ENCODE measurements at regions not wholly inside any gene's neighbourhood (a gene's known extent, or its start where the extent isn't known, plus 50 kb on each side); places are given as distances from the start of the nearest gene placed in this dataset.

GRCh38 chr4:14152834-14153519 is 525.5 kb upstream of the BOD1L1 start:
- Mint-ChIP-seq H3K4me3 (no peak overlapping the region), H3K9me3 (no peaks in the 10 kb centered on the region), H3K36me3 (ENCODE audit: low read depth) (no peaks in the 10 kb centered on the region), H3K27me3 (ENCODE audit: insufficient read depth) (no peaks in the 10 kb centered on the region), H3K27ac (no peak overlapping the region), H3K4me1 (peaks cover 20% of the 10 kb centered on the region)
- Histone ChIP-seq H3K27ac (ENCODE audit: low read depth, low read length) (no peak overlapping the region), H3K4me3 (ENCODE audit: low read length) (no peak overlapping the region), H3K4me1 (ENCODE audit: control insufficient read depth, insufficient read depth, low read length) (no peaks in the 10 kb centered on the region), H3K27me3 (ENCODE audit: control insufficient read depth, insufficient read depth, low read length, poor library complexity, severe bottlenecking) (no peaks in the 10 kb centered on the region), H3K9me3 (ENCODE audit: control insufficient read depth, low read length) (no peaks in the 10 kb centered on the region), H3K9ac (ENCODE audit: extremely low read depth, low read length, poor library complexity, severe bottlenecking) (no peak overlapping the region), H3K36me3 (ENCODE audit: control insufficient read depth, insufficient read depth, low read length) (no peaks in the 10 kb centered on the region)
- no peak for TF ChIP-seq CTCF (conservative IDR thresholded peaks at IDR 0.05)
- 91 to 94% methylated on average over 2 to 4 of the region's 4 CpGs for WGBS, 2 experiments (ENCODE audit: insufficient coverage in 1 of 2, insufficient read length in 1 of 2)
- DNase-seq = no peak

GRCh38 chr4:14155803-14156202 is 528.3 kb upstream of the BOD1L1 start:
- no peak overlapping the region for H3K27ac Mint-ChIP-seq

GRCh38 chr4:14157262-14157661 is 529.7 kb upstream of the BOD1L1 start:
- Mint-ChIP-seq H3K36me3 (ENCODE audit: low read depth) (no peaks in the 10 kb centered on the region), H3K4me3 (no peak overlapping the region), H3K4me1 (peaks cover 10% of the 10 kb centered on the region), H3K27ac (no peak overlapping the region), H3K27me3 (ENCODE audit: insufficient read depth) (no peaks in the 10 kb centered on the region), H3K9me3 (no peaks in the 10 kb centered on the region)
- no peak for TF ChIP-seq CTCF (conservative IDR thresholded peaks at IDR 0.05)
- H3K36me3 ChIP-seq (ENCODE audit: control insufficient read depth, insufficient read depth, low read length) = no peaks in the 10 kb centered on the region
- H3K27ac ChIP-seq (ENCODE audit: low read depth, low read length) = no peak overlapping the region
- DNase-seq = no peak
- H3K4me1 ChIP-seq (ENCODE audit: control insufficient read depth, insufficient read depth, low read length) = no peaks in the 10 kb centered on the region
- H3K4me3 ChIP-seq (ENCODE audit: low read length) = no peak overlapping the region
- H3K9me3 ChIP-seq (ENCODE audit: control insufficient read depth, low read length) = no peaks in the 10 kb centered on the region
- no peaks in the 10 kb centered on the region for H3K27me3 ChIP-seq (ENCODE audit: control insufficient read depth, insufficient read depth, low read length, poor library complexity, severe bottlenecking)
- WGBS, 2 experiments (ENCODE audit: insufficient coverage in 1 of 2, insufficient read length in 1 of 2) = 93 to 100% methylated on average over 1 of the region's 2 CpGs
- no peak overlapping the region for H3K9ac ChIP-seq (ENCODE audit: extremely low read depth, low read length, poor library complexity, severe bottlenecking)

More at GRCh38 chr4:14155803-14156202, 528.3 kb upstream of the BOD1L1 start:
- H3K4me3 ChIP-seq (ENCODE audit: low read length) = no peak overlapping the region
- H3K4me1 Mint-ChIP-seq = peaks cover 10% of the 10 kb centered on the region
- DNase-seq = no peak
- H3K4me1 ChIP-seq (ENCODE audit: control insufficient read depth, insufficient read depth, low read length) = no peaks in the 10 kb centered on the region
- H3K36me3 ChIP-seq (ENCODE audit: control insufficient read depth, insufficient read depth, low read length) = no peaks in the 10 kb centered on the region
- no peak overlapping the region for H3K9ac ChIP-seq (ENCODE audit: extremely low read depth, low read length, poor library complexity, severe bottlenecking)
- no peaks in the 10 kb centered on the region for H3K36me3 Mint-ChIP-seq (ENCODE audit: low read depth)
- no peaks in the 10 kb centered on the region for H3K27me3 ChIP-seq (ENCODE audit: control insufficient read depth, insufficient read depth, low read length, poor library complexity, severe bottlenecking)
- no peak for TF ChIP-seq CTCF (conservative IDR thresholded peaks at IDR 0.05)
- no peak overlapping the region for H3K4me3 Mint-ChIP-seq
- H3K9me3 Mint-ChIP-seq = no peaks in the 10 kb centered on the region
- H3K27me3 Mint-ChIP-seq (ENCODE audit: insufficient read depth) = no peaks in the 10 kb centered on the region
- WGBS, 2 experiments (ENCODE audit: insufficient coverage in 1 of 2, insufficient read length in 1 of 2) = 96% methylated on average over 3 of the region's 3 CpGs; no CpG with 5 or more reads in 1 of the 2 experiments
- no peaks in the 10 kb centered on the region for H3K9me3 ChIP-seq (ENCODE audit: control insufficient read depth, low read length)
- H3K27ac ChIP-seq (ENCODE audit: low read depth, low read length) = no peak overlapping the region
